Dermis blood vessel endothelial cell (primary cell): ENCODE measurements at regions not wholly inside any gene's neighbourhood (a gene's known extent, or its start where the extent isn't known, plus 50 kb on each side); places are given as distances from the start of the nearest gene placed in this dataset.
"Not testable (repeated sequence)": the region's sequence is repeated elsewhere in the genome, so short reads cannot be mapped to it uniquely, and the experiment has no call there.

Source experiments
- DNase-seq: peaks from one replicate; pipeline ENCODE4 v3.0.0; 2010

DNA sequence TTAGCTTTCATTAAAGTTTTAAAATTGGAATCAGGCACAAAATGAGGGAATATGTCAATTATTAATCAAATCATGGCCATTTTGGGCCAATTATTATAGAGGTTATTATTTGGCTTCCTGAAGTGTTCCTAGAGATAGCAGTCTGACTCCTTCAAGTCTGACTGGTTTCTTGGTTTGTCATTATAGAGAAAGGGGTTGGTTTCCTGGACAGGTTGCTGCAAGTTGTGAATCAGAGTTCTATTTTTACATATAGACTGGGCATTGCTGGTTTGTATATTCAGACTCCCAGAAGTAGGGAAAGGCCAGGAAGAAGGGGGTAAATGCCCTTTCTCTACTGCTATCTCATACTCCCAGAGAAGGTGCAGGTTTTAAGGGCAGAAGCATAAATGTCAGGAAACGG lies 121.4 kb upstream of the CEP162 start:
- no peak for DNase-seq

DNA sequence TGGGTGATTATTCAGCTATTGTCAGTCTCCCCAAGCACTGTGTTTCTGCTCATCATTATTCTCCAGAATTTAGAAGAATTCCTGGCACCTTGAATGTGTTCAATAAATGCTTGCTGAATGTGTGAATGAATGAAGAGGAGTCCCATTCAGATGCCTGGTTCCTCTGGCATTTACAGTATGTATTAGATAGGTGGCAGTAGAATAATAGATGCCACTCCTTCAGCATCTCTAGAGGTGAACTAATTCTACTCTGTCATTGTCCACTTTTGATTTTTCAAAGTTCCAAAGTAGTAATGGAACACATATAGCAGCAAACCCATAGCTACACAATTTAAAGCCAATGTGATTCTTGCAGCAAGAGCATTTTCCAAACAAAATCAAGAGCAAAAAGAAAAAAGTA lies 118.9 kb upstream of the CEP162 start:
- DNase-seq = peak; percentile 1

DNA sequence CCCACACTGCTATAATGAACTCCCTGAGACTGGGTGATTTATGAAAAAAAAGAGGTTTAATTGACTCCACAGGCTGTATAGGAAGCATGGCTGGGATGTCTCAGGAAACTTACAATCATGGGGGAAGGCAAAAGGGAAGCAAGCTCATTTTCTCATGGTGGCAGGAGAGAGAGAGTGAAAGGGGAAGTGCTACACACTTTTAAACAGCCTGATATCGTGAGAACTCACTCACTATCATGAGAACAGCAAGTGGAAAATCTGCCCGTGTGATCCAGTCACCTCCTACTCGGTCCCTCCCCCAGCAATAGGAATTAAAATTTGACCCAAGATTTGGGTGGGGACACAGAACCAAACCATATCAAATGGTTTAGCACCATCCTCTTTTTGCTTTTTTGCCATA lies 116.6 kb upstream of the CEP162 start:
- no peak for DNase-seq

DNA sequence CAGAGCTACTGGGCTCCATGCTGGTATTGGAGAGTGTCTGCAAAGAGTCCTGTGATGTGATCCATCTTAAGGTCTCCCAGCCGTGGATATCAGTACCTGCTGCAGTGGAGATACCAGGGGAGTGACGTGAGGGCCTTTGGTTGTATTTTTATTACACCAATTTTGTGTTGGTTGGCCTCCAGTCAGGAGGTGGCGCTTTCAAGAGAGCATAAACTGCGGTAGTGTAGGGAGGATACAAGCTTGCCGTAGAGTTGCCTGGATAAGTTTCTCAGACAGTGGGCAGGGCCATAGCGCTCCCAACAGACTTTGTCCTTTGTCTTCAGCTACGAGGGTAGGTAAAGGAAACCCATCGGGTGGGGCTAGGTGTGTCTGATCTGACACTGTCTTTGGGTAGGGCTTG lies 113.0 kb upstream of the CEP162 start:
- DNase-seq = no peak

DNA sequence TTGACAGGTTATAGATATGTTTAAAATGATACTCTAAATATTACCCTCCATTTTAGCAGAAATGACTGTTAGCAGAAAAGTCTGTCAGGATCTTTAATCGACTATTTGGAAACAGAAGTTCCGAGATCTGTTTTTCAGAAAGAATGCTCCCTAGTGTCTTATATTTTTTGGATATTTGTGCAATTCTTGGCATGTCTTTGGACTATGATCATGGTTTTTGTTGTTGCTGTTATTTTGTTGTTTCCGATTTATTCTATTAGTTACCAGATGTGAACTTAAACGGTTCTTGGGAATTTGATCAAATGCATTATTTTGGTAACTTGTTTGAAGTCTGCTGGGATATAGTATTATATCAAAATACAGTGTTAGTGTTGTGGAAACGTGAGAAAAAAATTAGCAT lies 106.4 kb upstream of the CEP162 start:
- DNase-seq = no peak

GRCh38 chr6:84332139-84333034 lies 104.9 kb upstream of the CEP162 start:
- DNase-seq = no peak

DNA sequence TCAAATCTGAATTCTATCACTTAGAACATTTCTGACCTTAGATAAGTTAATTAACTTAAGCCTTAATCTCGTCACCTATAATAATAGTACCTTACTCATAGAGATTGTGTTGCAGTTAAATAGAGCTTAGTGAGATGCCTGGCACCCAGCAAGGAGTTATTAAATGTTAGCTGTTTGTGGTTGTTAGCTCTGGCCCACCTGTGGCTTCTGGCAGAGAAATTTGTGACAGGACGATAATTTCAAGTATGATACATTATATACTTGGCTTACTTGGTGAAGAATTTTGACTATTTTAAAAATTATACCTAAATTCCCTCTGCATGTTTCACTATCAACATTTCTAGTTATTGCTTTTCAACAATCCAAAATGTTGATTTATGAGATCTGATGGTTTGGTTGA lies 102.9 kb upstream of the CEP162 start:
- no peak for DNase-seq

GRCh38 chr6:84329516-84329915 lies 102.1 kb upstream of the CEP162 start:
- DNase-seq = no peak

GRCh38 chr6:84329077-84329476 lies 101.6 kb upstream of the CEP162 start:
- no peak for DNase-seq

DNA sequence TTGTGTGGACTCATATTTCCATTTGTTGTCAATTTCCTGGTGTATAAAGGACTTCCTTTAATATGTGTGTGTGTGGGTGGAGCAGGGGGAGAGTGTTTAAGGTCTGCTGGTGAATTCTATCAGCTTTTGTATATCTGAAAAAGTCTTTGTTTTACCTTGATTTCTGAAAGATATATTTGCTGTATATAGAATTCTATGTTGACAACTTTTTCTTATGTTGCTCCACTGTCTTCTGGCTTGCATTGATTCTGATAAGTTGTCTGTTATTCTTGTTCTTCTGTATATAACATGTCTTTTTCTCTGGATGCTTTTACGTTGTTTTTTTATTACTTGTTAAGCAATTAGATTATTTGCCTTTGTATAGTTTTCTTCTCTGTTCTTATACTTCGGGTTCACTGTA lies 90.0 kb upstream of the CEP162 start:
- DNase-seq = no peak

- no peak for DNase-seq
Observed at GRCh38 chr6:84314377-84314898, 87.0 kb upstream of the CEP162 start.

DNA sequence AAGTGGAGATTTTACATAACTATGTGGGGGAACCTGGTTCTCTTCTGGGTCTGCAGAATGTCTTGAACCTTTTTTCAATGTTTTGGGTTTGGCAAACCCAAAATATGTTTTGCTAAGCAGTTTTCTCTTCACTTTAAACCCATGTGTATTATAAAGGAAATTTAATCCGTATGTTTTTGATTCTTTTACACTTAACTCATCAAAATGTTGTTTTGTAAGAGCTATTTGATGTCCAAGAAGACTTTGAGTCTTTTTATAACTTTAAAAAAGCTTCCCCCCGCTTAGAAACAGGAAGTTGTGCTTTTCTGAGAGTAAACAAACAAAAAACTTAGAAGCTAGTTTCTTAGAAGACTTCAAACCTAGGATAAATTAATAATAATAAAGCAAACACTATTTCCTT lies 81.9 kb upstream of the CEP162 start:
- no peak for DNase-seq

DNA sequence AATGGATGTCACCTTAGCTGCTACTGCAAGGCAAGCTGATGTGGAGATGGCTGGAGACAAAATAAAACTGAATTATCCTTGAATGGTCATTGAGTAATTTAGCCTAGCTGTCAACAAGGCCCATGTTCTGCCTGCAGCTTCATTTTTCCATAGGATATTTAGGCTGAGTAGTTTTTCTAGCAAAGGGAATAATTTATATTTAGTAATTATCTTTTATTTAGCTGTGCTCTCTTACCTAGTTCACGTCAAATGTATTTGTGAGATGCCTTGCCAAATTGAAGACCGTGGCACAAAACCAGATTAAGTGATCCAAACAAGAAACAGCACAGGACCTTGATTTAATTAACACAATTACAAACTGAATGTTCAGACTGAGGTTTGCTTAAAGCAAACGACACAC lies 77.4 kb upstream of the CEP162 start:
- DNase-seq = no peak

DNA sequence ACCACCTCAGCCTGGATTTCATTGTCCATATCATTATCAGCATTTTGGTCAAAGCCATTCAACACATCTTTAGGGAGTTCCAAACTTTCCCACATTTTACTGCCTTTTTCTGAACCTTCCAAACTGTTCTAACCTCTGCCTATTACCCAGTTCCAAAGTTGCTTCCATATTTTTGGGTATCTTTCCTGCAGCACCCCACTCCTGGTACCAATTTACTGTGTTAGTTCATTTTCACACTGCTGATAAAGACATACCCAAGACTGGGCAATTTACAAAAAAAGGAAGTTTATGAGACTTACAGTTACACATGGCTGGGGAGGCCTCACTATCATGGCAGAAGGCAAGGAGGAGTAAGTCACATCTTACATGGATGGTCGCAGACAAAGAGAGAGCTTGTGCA lies 63.6 kb upstream of the CEP162 start:
- DNase-seq = not testable (repeated sequence)

DNA sequence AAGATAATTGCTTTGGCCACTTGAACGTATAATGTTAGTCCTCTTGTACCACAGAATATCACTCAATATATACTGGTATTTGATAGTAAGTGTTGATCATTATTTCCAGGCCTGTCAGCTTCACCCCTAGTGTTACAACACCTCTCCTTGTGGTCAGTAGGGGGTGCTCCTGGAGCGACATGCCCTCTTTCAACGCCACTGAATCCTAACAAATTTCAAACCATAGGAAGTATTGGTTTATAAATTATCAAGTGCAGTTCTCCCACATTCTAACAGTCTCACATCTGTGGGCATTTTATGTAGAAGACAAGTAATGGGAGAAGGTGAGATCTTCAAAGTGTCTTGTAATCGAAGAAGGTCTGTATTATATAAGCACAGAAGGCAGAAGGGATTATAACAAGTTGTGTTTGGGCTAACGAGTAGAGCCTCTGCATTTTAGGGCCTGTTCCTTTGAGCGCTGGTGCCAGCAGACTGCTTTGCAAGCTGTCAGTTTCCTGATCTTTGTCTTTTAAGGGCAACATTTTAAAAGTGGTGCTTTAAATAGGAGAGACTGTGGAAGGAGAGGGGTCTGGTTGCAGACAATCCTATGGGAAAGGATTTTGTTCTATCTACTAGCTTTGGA lies 57.1 kb upstream of the CEP162 start:
- DNase-seq = peak; percentile 56

GRCh38 chr6:84282550-84282949 lies 55.1 kb upstream of the CEP162 start:
- peak; percentile 15 for DNase-seq

- DNase-seq = no peak
Observed at GRCh38 chr6:84280639-84281038, 53.2 kb upstream of the CEP162 start.

DNA sequence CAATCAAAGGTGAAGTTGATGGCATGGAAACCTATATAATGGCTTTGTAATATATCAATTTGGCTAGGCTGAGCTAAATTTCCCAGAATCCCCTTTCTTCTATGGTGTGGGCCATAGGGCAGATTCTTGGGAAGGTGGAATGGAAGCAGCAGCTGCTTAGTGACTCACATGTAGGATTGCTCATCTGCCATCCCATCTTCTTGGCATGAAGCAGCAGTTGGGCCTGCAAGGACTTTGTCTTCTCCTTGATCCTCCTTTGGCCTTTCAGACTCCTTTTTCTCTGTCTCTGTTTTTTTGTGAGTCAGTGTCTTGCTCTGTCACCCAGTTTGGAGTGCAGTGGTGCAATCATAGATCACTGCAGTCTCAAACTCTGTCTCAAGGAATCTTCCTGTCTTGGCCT lies 52.6 kb upstream of the CEP162 start:
- DNase-seq = no peak

DNA sequence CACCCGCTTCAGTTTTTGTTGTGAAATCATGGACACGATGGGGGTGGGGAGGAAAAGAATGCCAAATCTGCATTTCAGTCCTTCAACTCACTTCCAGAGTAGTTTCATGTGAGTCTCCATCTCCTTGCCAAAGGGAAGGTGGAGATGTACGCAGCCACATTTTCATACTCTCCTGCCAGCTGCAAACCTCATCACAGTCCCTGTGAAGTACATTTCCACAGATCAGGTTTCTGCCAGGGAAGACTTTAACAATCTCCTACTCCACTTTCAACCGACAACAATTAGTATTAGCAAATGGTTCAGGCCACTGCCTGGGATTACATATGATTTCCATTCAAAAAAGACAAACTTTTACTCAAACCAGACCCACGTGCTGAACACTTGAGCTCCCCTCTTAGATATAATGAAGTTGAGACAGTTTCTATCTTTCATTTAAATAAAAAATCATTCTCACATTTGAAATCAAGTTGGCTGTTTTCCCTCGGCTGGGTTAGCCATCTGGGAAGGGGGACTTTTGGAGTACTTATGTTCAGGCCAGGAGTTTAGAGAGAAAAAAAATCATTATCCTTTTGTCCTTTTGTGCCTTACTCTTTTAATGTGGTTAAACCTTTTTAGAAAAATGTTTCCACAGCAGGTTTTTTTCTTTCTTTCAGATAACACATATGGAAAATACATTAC lies 51.0 kb upstream of the CEP162 start:
- no peak for DNase-seq
